ENCODE measurements at regions not wholly inside any gene's neighbourhood (a gene's known extent, or its start where the extent isn't known, plus 50 kb on each side); places are given as distances from the start of the nearest gene placed in this dataset.

DNA sequence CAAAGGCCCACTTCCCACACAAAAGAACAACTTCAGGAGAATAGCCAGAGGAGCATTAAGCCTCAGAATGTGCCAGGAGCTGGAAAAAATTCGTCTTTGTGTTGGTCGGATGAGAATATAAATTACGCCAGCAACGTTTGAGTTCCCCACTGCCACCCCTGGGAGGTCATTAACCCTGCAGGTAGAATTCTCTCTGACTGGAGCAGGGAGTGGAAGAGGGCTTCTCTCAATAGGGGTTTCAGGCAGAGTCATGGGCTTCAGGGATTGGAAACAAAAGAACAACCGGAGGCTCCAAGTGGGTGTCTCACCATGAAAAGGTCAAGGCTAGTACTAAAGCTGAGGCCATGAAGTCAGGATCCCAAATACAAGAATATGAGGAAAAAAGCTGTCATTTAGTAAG lies 69.0 kb upstream of the DDX18 start:
- TF ChIP-seq HDGF (IDR thresholded peaks at IDR 0.05; ENCODE audit: borderline replicate concordance), result no peak
- TF ChIP-seq LEF1 (IDR thresholded peaks at IDR 0.05; ENCODE audit: borderline replicate concordance), result no peak
- no peak for TF ChIP-seq SUZ12 (IDR thresholded peaks at IDR 0.05)
- no peak for TF ChIP-seq FOXM1 (IDR thresholded peaks at IDR 0.05; ENCODE audit: borderline replicate concordance)
- TF ChIP-seq TARDBP (IDR thresholded peaks at IDR 0.05), result no peak
- TF ChIP-seq, protein P1, sequence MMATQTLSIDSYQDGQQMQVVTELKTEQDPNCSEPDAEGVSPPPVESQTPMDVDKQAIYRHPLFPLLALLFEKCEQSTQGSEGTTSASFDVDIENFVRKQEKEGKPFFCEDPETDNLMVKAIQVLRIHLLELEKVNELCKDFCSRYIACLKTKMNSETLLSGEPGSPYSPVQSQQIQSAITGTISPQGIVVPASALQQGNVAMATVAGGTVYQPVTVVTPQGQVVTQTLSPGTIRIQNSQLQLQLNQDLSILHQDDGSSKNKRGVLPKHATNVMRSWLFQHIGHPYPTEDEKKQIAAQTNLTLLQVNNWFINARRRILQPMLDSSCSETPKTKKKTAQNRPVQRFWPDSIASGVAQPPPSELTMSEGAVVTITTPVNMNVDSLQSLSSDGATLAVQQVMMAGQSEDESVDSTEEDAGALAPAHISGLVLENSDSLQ (IDR thresholded peaks at IDR 0.05), result no peak
- TF ChIP-seq FOXK2 (IDR thresholded peaks at IDR 0.05), result no peak
- TF ChIP-seq BHLHE40 (IDR thresholded peaks at IDR 0.05; ENCODE audit: borderline replicate concordance), result no peak
- no peak for TF ChIP-seq ARNT (IDR thresholded peaks at IDR 0.05)
- TF ChIP-seq SP1 (IDR thresholded peaks at IDR 0.05), result no peak
- TF ChIP-seq FOXA1 (IDR thresholded peaks at IDR 0.05), result no peak
- no peak for TF ChIP-seq NFRKB (IDR thresholded peaks at IDR 0.05)

Measured in HEK293T (cell line).